DND-41 (cell line): ENCODE measurements at regions not wholly inside any gene's neighbourhood (a gene's known extent, or its start where the extent isn't known, plus 50 kb on each side); places are given as distances from the start of the nearest gene placed in this dataset.

Experiments
- ATAC-seq: fragments of 200-7000 bp; cut with Tn5 transposase; 3 replicates; pipeline ENCODE4 v1.9.1; 2021; ENCODE audit warnings: low read depth; ENCODE audit not compliant: insufficient read depth
- DNase-seq: peaks from one replicate; pipeline ENCODE4 v3.0.0-alpha.2; 2020
- H2AFZ ChIP-seq: 2 replicates; pipeline ENCODE4 v1.6.0; 2012; ENCODE audit warnings: low read depth, low read length
- H3K27ac ChIP-seq: 2 replicates; pipeline ENCODE4 v1.5.1; 2012; ENCODE audit warnings: low read length, inconsistent platforms
- H3K27me3 ChIP-seq: fragments of 200-600 bp; sonication (generic); 2 replicates; pipeline ENCODE4 v1.6.0; 2012; ENCODE audit warnings: low read length, mild to moderate bottlenecking, inconsistent platforms; ENCODE audit not compliant: insufficient read depth, poor library complexity
- H3K36me3 ChIP-seq: 2 replicates; pipeline ENCODE4 v1.5.1; 2012; ENCODE audit warnings: low read length, inconsistent platforms; ENCODE audit not compliant: insufficient read depth
- H3K4me1 ChIP-seq: 2 replicates; pipeline ENCODE4 v1.5.1; 2012; ENCODE audit warnings: mild to moderate bottlenecking, low read length; ENCODE audit not compliant: insufficient read depth
- H3K4me2 ChIP-seq: 2 replicates; pipeline ENCODE4 v1.6.0; 2012; ENCODE audit warnings: mild to moderate bottlenecking, moderate library complexity, low read length, inconsistent platforms; ENCODE audit not compliant: insufficient read depth
- H3K4me3 ChIP-seq, 2 experiments: fragments of 200-600 bp in 1 of 2; shearing (Covaris generic) in 1 of 2; 2 replicates each; pipeline ENCODE4 v1.5.1; 2012 to 2016; ENCODE audit warnings: inconsistent platforms in 2 of 2, low read length in 2 of 2, mild to moderate bottlenecking in 2 of 2, low read depth in 1 of 2, moderate library complexity in 1 of 2
- H3K79me2 ChIP-seq: 2 replicates; pipeline ENCODE4 v1.6.0; 2012; ENCODE audit warnings: low read length, inconsistent platforms; ENCODE audit not compliant: insufficient read depth
- H3K9ac ChIP-seq: 2 replicates; pipeline ENCODE4 v1.6.0; 2012; ENCODE audit warnings: low read depth, mild to moderate bottlenecking, inconsistent platforms, low read length, moderate library complexity
- H3K9me3 ChIP-seq: 2 replicates; pipeline ENCODE4 v1.5.1; 2012; ENCODE audit warnings: low read length, moderate library complexity, mild to moderate bottlenecking, inconsistent platforms; ENCODE audit not compliant: insufficient read depth, severe bottlenecking
- H4K20me1 ChIP-seq: 2 replicates; pipeline ENCODE4 v1.6.0; 2012; ENCODE audit warnings: low read length; ENCODE audit not compliant: insufficient read depth
- EZH2 ChIP-seq: IDR thresholded peaks from 3 replicates; pipeline ENCODE4 v1.6.1; 2012; ENCODE audit warnings: borderline replicate concordance, low read depth, mild to moderate bottlenecking, moderate library complexity, low read length, inconsistent platforms; ENCODE audit not compliant: severe bottlenecking
- TF ChIP-seq, protein P1 (sequence below): IDR thresholded peaks from 2 replicates; pipeline ENCODE4 v1.5.1; 2012; ENCODE audit warnings: borderline replicate concordance, low read length, moderate library complexity, mild to moderate bottlenecking; ENCODE audit not compliant: poor library complexity, severe bottlenecking; ENCODE audit errors: extremely low read depth

DNA sequence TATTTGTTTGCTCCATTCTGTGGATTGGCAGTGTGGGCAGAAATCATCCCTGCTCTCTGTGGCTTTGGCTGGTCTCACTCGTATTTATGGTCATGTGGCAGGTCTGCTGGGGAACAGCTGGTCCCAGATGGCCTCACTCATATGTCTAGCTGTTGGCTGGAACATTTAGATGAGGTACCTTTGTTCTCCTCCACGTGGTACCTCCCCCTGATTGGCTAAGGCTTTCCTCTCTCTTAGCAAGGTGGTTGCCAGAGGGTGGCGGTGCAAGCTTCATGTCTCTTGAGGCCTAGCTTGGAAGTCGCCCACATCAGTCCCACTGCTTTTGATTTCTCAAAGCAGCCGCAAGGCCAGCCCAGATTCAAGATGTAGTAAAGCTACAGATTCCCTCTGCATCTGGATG is 348.5 kb upstream of the BTBD3 start:
- TF ChIP-seq, protein P1, sequence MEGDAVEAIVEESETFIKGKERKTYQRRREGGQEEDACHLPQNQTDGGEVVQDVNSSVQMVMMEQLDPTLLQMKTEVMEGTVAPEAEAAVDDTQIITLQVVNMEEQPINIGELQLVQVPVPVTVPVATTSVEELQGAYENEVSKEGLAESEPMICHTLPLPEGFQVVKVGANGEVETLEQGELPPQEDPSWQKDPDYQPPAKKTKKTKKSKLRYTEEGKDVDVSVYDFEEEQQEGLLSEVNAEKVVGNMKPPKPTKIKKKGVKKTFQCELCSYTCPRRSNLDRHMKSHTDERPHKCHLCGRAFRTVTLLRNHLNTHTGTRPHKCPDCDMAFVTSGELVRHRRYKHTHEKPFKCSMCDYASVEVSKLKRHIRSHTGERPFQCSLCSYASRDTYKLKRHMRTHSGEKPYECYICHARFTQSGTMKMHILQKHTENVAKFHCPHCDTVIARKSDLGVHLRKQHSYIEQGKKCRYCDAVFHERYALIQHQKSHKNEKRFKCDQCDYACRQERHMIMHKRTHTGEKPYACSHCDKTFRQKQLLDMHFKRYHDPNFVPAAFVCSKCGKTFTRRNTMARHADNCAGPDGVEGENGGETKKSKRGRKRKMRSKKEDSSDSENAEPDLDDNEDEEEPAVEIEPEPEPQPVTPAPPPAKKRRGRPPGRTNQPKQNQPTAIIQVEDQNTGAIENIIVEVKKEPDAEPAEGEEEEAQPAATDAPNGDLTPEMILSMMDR: no peak
- TF ChIP-seq EZH2: no peak

DNA sequence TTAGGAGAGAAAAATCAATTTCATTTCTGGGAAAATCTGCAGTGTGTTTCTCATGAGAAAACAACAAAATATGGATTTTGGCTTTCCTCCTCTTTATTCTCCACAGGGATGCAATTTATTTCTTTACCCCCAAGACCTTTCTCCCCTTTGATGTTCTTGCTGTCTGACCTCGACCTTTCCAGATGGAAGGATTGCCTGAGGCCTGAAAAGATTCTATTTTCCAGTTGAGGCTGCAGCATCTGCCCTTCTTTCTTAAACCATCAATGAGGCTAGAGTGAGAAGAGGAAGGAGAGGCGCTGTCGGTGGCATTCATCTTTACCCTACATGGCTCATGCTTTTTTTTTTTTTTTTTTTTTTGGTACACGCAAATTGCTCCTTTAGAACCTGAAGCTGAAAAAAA is 344.2 kb upstream of the BTBD3 start:
- Histone ChIP-seq H3K9me3 (no peaks in the 10 kb centered on the region), H3K4me1 (no peaks in the 10 kb centered on the region), H3K36me3 (no peaks in the 10 kb centered on the region), H3K4me3 (no peak overlapping the region), H3K79me2 (no peaks in the 10 kb centered on the region), H3K4me2 (no peak overlapping the region), H3K27me3 (no peaks in the 10 kb centered on the region), H4K20me1 (no peaks in the 10 kb centered on the region), H3K9ac (no peak overlapping the region), H2AFZ (no peak overlapping the region), H3K27ac (no peak overlapping the region)
- DNase-seq (no peak), ATAC-seq (no peak)
- TF ChIP-seq, protein P1: no peak
- TF ChIP-seq EZH2: no peak

More for the DNA sequence above, 348.5 kb upstream of the BTBD3 start:
- H3K9ac ChIP-seq: no peak overlapping the region
- DNase-seq (no peak), ATAC-seq (no peak)
- H4K20me1 ChIP-seq: no peaks in the 10 kb centered on the region
- no peak overlapping the region for H2AFZ ChIP-seq
- no peak overlapping the region for H3K4me3 ChIP-seq
- H3K9me3 ChIP-seq: no peaks in the 10 kb centered on the region
- H3K27ac ChIP-seq: no peak overlapping the region
- H3K27me3 ChIP-seq: no peaks in the 10 kb centered on the region
- no peaks in the 10 kb centered on the region for H3K79me2 ChIP-seq
- no peak overlapping the region for H3K4me2 ChIP-seq
- H3K36me3 ChIP-seq: no peaks in the 10 kb centered on the region
- no peaks in the 10 kb centered on the region for H3K4me1 ChIP-seq

DNA sequence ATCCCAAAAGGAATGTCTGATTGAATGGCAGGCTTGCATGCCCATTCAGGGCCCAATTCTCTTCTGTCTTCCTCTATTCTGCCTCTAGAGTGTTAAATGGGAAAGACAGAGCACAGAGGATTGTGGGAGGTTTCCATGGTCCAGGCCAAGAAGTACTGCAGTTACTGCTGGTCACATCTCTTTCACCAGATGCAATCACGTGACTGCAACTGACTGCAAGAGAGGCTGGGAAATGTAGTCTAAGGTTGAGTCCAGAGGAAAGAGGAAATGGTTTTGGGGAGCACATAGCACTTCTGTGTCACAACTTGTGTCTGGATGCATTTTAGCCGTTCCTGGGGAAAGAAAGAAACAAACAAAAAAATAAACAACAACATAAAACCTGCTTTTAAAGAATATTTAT is 336.4 kb upstream of the BTBD3 start:
- no peak for TF ChIP-seq EZH2
- TF ChIP-seq, protein P1: no peak
- Histone ChIP-seq H3K27ac (no peak overlapping the region), H3K4me2 (no peak overlapping the region), H3K9ac (no peak overlapping the region), H3K4me3 (no peak overlapping the region), H3K79me2 (no peaks in the 10 kb centered on the region), H2AFZ (no peak overlapping the region), H3K9me3 (no peaks in the 10 kb centered on the region), H4K20me1 (no peaks in the 10 kb centered on the region), H3K36me3 (no peaks in the 10 kb centered on the region), H3K27me3 (peaks cover 3% of the 10 kb centered on the region), H3K4me1 (no peaks in the 10 kb centered on the region)
- DNase-seq (no peak), ATAC-seq (no peak)

DNA sequence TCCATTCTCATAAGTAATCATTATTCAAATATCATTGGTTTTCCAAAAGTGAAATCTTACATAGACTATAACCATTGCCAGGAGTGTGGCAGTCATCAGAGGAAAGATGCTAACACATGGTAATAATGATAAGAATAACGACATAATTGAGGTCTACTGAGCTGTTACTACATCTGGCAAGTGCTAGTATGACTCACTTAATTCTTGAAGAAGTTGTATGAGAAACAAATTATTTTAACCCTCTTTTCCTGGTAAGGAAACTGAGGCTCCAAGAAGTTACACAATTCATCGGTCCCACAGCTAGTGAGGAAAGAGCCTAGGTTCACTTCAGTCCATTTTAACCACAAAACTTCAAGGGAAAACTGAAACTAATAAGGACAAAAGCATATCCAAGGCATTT is 335.6 kb upstream of the BTBD3 start:
- ATAC-seq: no peak
- Histone ChIP-seq H3K9ac (no peak overlapping the region), H3K4me3 (no peak overlapping the region), H3K36me3 (no peaks in the 10 kb centered on the region), H3K4me1 (no peaks in the 10 kb centered on the region), H3K9me3 (no peaks in the 10 kb centered on the region), H2AFZ (no peak overlapping the region), H3K79me2 (no peaks in the 10 kb centered on the region), H3K4me2 (no peak overlapping the region), H4K20me1 (no peaks in the 10 kb centered on the region), H3K27me3 (peaks cover 3% of the 10 kb centered on the region), H3K27ac (no peak overlapping the region)
- TF ChIP-seq EZH2: no peak
- TF ChIP-seq, protein P1: no peak
- DNase-seq: no peak
